H1 (cell line): ENCODE measurements at regions not wholly inside any gene's neighbourhood (a gene's known extent, or its start where the extent isn't known, plus 50 kb on each side); places are given as distances from the start of the nearest gene placed in this dataset.

Experiments used
- CTCF ChIA-PET: fragments of 300-600 bp; sonication (Branson Sonifier 250); formaldehyde crosslinking; loops from one replicate; lab custom pipeline; 2021; ENCODE audit not compliant: partially characterized antibody; lab: Charles Lee
- POLR2A ChIA-PET: fragments of 300-600 bp; sonication (Branson Sonifier 250); formaldehyde crosslinking; loops from one replicate; lab custom pipeline; 2021; ENCODE audit warnings: inconsistent platforms; ENCODE audit not compliant: partially characterized antibody; lab: Charles Lee
- DNase-seq, 2 experiments: peaks; one replicate each; pipeline versions ENCODE4 v3.0.0 to v3.0.0-alpha.2; 2010 to 2022; ENCODE audit warnings: low spot score in 2 of 2, low read depth in 1 of 2, mixed read lengths in 1 of 2
- FAIRE-seq: peaks from 2 replicates; lab custom pipeline; 2011; peaks lifted over from hg19 to GRCh38; lab: Jason Lieb, UNC
- H2AFZ ChIP-seq: 2 replicates; pipeline ENCODE4 v1.8.1; 2012; ENCODE audit warnings: low read length, inconsistent platforms
- H2AK5ac ChIP-seq: 2 replicates; pipeline ENCODE4 v1.6.1; 2013; ENCODE audit warnings: low read depth, low read length
- H2BK120ac ChIP-seq: replicated peaks from 2 replicates; pipeline ENCODE3; 2013; ENCODE audit warnings: low read depth, low read length, inconsistent platforms
- H2BK12ac ChIP-seq: 2 replicates; pipeline ENCODE4 v1.6.1; 2013; ENCODE audit warnings: low read depth, low read length
- H2BK15ac ChIP-seq: 2 replicates; pipeline ENCODE4 v1.6.1; 2013; ENCODE audit warnings: low read length
- H2BK20ac ChIP-seq: 2 replicates; pipeline ENCODE4 v1.6.1; 2013; ENCODE audit warnings: low read length
- H2BK5ac ChIP-seq: 2 replicates; pipeline ENCODE4 v1.6.1; 2013; ENCODE audit warnings: low read depth, low read length
- H3K14ac ChIP-seq: 2 replicates; pipeline ENCODE4 v1.6.1; 2013; ENCODE audit warnings: inconsistent platforms; ENCODE audit not compliant: insufficient read length
- H3K18ac ChIP-seq: 2 replicates; pipeline ENCODE4 v1.6.1; 2013; ENCODE audit warnings: low read length; ENCODE audit errors: extremely low read depth
- H3K23ac ChIP-seq: 2 replicates; pipeline ENCODE4 v1.6.1; 2013; ENCODE audit warnings: inconsistent platforms; ENCODE audit not compliant: insufficient read length
- H3K23me2 ChIP-seq: 2 replicates; pipeline ENCODE4 v1.6.1; 2013; ENCODE audit warnings: low read depth, low read length
- H3K27ac ChIP-seq: 2 replicates; pipeline ENCODE4 v1.6.1; 2011; ENCODE audit warnings: low read depth, low read length, inconsistent platforms
- H3K27me3 ChIP-seq, 4 experiments: replicated peaks in 1 of 4; 1 replicate in 1 of 4; 2 replicates in 3 of 4; pipeline versions ENCODE4 v1.6.1 to v1.8.1; 2011 to 2013; ENCODE audit warnings: low read length in 3 of 4, mild to moderate bottlenecking in 3 of 4, inconsistent platforms in 2 of 4, mixed read lengths in 2 of 4, moderate library complexity in 1 of 4; ENCODE audit not compliant: control insufficient read depth in 3 of 4, insufficient read depth in 3 of 4; ENCODE audit errors: extremely low read depth in 1 of 4
- H3K36me3 ChIP-seq, 4 experiments: 2 replicates each; pipeline versions ENCODE4 v1.6.1 to v1.8.1; 2011 to 2013; ENCODE audit warnings: mild to moderate bottlenecking in 4 of 4, low read length in 3 of 4, moderate library complexity in 2 of 4, control low read depth in 1 of 4, inconsistent platforms in 1 of 4; ENCODE audit not compliant: insufficient read depth in 4 of 4, control insufficient read depth in 2 of 4
- H3K4ac ChIP-seq: replicated peaks from 2 replicates; pipeline ENCODE3; 2013; ENCODE audit warnings: low read length, low read depth, mixed read lengths, inconsistent platforms; ENCODE audit not compliant: insufficient read length
- H3K4me1 ChIP-seq, 4 experiments: replicated peaks in 1 of 4; 1 replicate in 1 of 4; 2 replicates in 3 of 4; pipeline versions ENCODE4 v1.6.1 to v1.8.1; 2011 to 2013; ENCODE audit warnings: low read length in 3 of 4, inconsistent platforms in 2 of 4, mixed read lengths in 1 of 4; ENCODE audit not compliant: insufficient read depth in 4 of 4, control insufficient read depth in 3 of 4
- H3K4me2 ChIP-seq, 2 experiments: 2 replicates each; pipeline versions ENCODE4 v1.6.1 to v1.8.1; 2011 to 2013; ENCODE audit warnings: low read depth in 2 of 2, low read length in 2 of 2, control low read depth in 1 of 2, inconsistent platforms in 1 of 2, mild to moderate bottlenecking in 1 of 2; ENCODE audit not compliant: insufficient read depth in 1 of 2
- H3K4me3 ChIP-seq, 4 experiments: fragments of 200-600, 300-600 bp in 1 of 4; sonication (generic), shearing (Covaris generic), sonication (Bioruptor Twin) in 1 of 4; 2 replicates each; pipeline versions ENCODE4 v1.5.1 to v1.8.1; 2011 to 2016; ENCODE audit warnings: low read length in 4 of 4, low read depth in 3 of 4, control low read depth in 2 of 4, inconsistent platforms in 2 of 4, mild to moderate bottlenecking in 2 of 4, mixed read lengths in 1 of 4, moderate library complexity in 1 of 4; ENCODE audit not compliant: insufficient read depth in 2 of 4; ENCODE audit errors: extremely low read depth in 1 of 4
- H3K56ac ChIP-seq: replicated peaks from 2 replicates; pipeline ENCODE3; 2013; ENCODE audit warnings: low read depth, mild to moderate bottlenecking, mixed read lengths, low read length, inconsistent platforms; ENCODE audit not compliant: insufficient read length
- H3K79me1 ChIP-seq: 2 replicates; pipeline ENCODE4 v1.6.1; 2013; ENCODE audit warnings: low read depth, low read length, control low read depth
- H3K79me2 ChIP-seq, 2 experiments: 2 replicates each; pipeline versions ENCODE4 v1.6.1 to v1.8.1; 2012 to 2013; ENCODE audit warnings: low read length in 2 of 2, mild to moderate bottlenecking in 2 of 2, inconsistent platforms in 1 of 2; ENCODE audit not compliant: insufficient read depth in 2 of 2, control insufficient read depth in 1 of 2
- H3K9ac ChIP-seq, 4 experiments: replicated peaks in 1 of 4; 1 replicate in 1 of 4; 2 replicates in 3 of 4; pipeline versions ENCODE4 v1.6.1 to v1.8.1; 2011 to 2013; ENCODE audit warnings: low read depth in 3 of 4, low read length in 3 of 4, control low read depth in 2 of 4, mild to moderate bottlenecking in 2 of 4, moderate library complexity in 2 of 4, inconsistent platforms in 1 of 4; ENCODE audit errors: extremely low read depth in 1 of 4
- H3K9me3 ChIP-seq, 2 experiments: 2 replicates each; pipeline versions ENCODE4 v1.6.1 to v1.8.1; 2012 to 2013; ENCODE audit warnings: mild to moderate bottlenecking in 2 of 2, moderate library complexity in 2 of 2, control low read depth in 1 of 2, inconsistent platforms in 1 of 2, low read depth in 1 of 2, low read length in 1 of 2, mixed read lengths in 1 of 2; ENCODE audit not compliant: insufficient read depth in 2 of 2
- H4K20me1 ChIP-seq, 2 experiments: replicated peaks in 1 of 2; 2 replicates each; pipeline versions ENCODE3 to v1.8.1; 2011 to 2013; ENCODE audit warnings: inconsistent platforms in 2 of 2, low read length in 2 of 2, mild to moderate bottlenecking in 1 of 2; ENCODE audit not compliant: insufficient read depth in 2 of 2, control insufficient read depth in 1 of 2
- H4K5ac ChIP-seq: 2 replicates; pipeline ENCODE4 v1.6.1; 2013; ENCODE audit warnings: low read length, low read depth, mixed read lengths, inconsistent platforms; ENCODE audit not compliant: insufficient read length
- H4K8ac ChIP-seq: 2 replicates; pipeline ENCODE4 v1.8.0; 2013; ENCODE audit warnings: mild to moderate bottlenecking, moderate library complexity, low read length, inconsistent platforms; ENCODE audit not compliant: insufficient read depth; ENCODE audit errors: extremely low read depth
- H4K91ac ChIP-seq: replicated peaks from 2 replicates; pipeline ENCODE3; 2013; ENCODE audit warnings: low read length, mixed read lengths, inconsistent platforms; ENCODE audit not compliant: insufficient read length
- BACH1 ChIP-seq: IDR thresholded peaks from 2 replicates; pipeline ENCODE4 v1.6.1; 2012; ENCODE audit warnings: low read length, improper control_type of control experiment
- BCL11A ChIP-seq, 2 experiments: IDR thresholded peaks; one replicate each; pipeline ENCODE4 v1.6.1; 2011; ENCODE audit warnings: low read depth in 2 of 2, low read length in 2 of 2, mild to moderate bottlenecking in 2 of 2
- NRF1 ChIP-seq: IDR thresholded peaks from 2 replicates; pipeline ENCODE4 v1.6.1; 2011; ENCODE audit warnings: mild to moderate bottlenecking, low read depth, low read length, improper control_type of control experiment
- POLR2AphosphoS5 ChIP-seq: IDR thresholded peaks from 2 replicates; pipeline ENCODE4 v1.6.1; 2011; ENCODE audit warnings: low read depth, low read length
- SIN3A ChIP-seq, 2 experiments: IDR thresholded peaks in 1 of 2; conservative IDR thresholded peaks in 1 of 2; 2 replicates each; pipeline ENCODE4 v1.6.1; 2011 to 2012; ENCODE audit warnings: low read length in 2 of 2, improper control_type of control experiment in 1 of 2, low read depth in 1 of 2, mild to moderate bottlenecking in 1 of 2
- SP1 ChIP-seq: IDR thresholded peaks from 2 replicates; pipeline ENCODE4 v1.6.1; 2011; ENCODE audit warnings: low read depth, low read length
- WGBS, 2 experiments: shearing (Covaris generic) in 1 of 2; methylation state at CpG; one replicate each; pipeline versions ENCODE4 v1.1.6 to v1.1.7; 2013 to 2015; ENCODE audit warnings: low lambda C conversion rate in 2 of 2, mixed read lengths in 2 of 2, inconsistent platforms in 1 of 2, low coverage in 1 of 2, missing lambda C conversion rate in 1 of 2; ENCODE audit not compliant: insufficient replicate concordance in 2 of 2, insufficient coverage in 1 of 2, insufficient read length in 1 of 2; ENCODE audit errors: extremely low coverage in 1 of 2, missing lambda C conversion rate in 1 of 2; 5-methylcytosine and 5-hydroxymethylcytosine counted together
- TF ChIP-seq, protein P1 (sequence below), 3 experiments: IDR thresholded peaks; 1 replicate in 2 of 3; 2 replicates in 1 of 3; pipeline versions ENCODE4 v1.5.1 to v1.6.1; 2011; ENCODE audit warnings: low read length in 3 of 3, mild to moderate bottlenecking in 3 of 3, inconsistent platforms in 2 of 3, low read depth in 1 of 3, moderate library complexity in 1 of 3; ENCODE audit not compliant: insufficient read depth in 1 of 3; ENCODE audit errors: control extremely low read depth in 1 of 3

DNA sequence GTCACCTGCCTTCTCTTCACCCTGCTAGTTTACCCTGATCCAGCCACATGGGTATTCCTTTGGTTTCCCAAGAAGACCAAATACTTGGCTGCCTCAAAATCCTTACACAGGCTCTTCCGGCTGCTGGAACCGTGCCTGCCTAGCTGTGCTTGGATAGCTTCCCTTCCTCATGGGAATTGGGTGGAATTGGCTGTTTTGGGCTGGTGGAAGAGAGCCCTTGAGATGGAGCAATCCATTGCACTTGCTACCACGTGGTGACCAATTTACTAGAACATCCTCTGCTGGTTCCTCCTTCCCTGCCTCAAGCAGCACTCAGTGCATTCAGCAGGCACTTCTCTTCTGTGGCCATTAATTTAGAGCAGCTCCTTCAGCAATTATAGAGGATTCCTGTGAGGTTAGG is 119.3 kb upstream of the AP1S2 start:
- CTCF ChIA-PET, result interaction anchor here (0.8 to 2.1 kb wide), 3 partner anchors 38 to 251 kb away, joined by 3 to 6 read pairs (median 4); no protein-coding TSS in a partner anchor
- no peaks in the 10 kb centered on the region for H4K20me1 ChIP-seq

More for the DNA sequence above, 119.3 kb upstream of the AP1S2 start:
- H3K79me2 ChIP-seq, result no peaks in the 10 kb centered on the region
- H3K9me3 ChIP-seq, result no peaks in the 10 kb centered on the region
- H2BK20ac ChIP-seq, result peak overlapping the region; percentile 72; the same call in 1 of the 2 replicates
- H2BK5ac ChIP-seq, result peak overlapping the region; percentile 68; the same call in 1 of the 2 replicates
- H4K5ac ChIP-seq, result no peak overlapping the region
- H3K18ac ChIP-seq, result no peak overlapping the region; the same call in 1 of the 2 replicates
- H2BK12ac ChIP-seq, result peak overlapping the region; percentile 40; the same call in 1 of the 2 replicates
- H3K27me3 ChIP-seq, result no peaks in the 10 kb centered on the region
- peak overlapping the region; percentile 5 for H4K91ac ChIP-seq
- no peak overlapping the region for H3K4me2 ChIP-seq
- no peak overlapping the region for H3K4me3 ChIP-seq
- H2BK15ac ChIP-seq, result no peak overlapping the region
- no peak overlapping the region for H2AK5ac ChIP-seq
- POLR2A ChIA-PET, result no interaction called here
- no peak overlapping the region for H3K9ac ChIP-seq
- H3K36me3 ChIP-seq, result no peaks in the 10 kb centered on the region
- no peaks in the 10 kb centered on the region for H3K79me1 ChIP-seq
- no peak overlapping the region for H3K23ac ChIP-seq
- H3K56ac ChIP-seq, result no peak overlapping the region
- no peaks in the 10 kb centered on the region for H3K4me1 ChIP-seq
- TF ChIP-seq, protein P1, sequence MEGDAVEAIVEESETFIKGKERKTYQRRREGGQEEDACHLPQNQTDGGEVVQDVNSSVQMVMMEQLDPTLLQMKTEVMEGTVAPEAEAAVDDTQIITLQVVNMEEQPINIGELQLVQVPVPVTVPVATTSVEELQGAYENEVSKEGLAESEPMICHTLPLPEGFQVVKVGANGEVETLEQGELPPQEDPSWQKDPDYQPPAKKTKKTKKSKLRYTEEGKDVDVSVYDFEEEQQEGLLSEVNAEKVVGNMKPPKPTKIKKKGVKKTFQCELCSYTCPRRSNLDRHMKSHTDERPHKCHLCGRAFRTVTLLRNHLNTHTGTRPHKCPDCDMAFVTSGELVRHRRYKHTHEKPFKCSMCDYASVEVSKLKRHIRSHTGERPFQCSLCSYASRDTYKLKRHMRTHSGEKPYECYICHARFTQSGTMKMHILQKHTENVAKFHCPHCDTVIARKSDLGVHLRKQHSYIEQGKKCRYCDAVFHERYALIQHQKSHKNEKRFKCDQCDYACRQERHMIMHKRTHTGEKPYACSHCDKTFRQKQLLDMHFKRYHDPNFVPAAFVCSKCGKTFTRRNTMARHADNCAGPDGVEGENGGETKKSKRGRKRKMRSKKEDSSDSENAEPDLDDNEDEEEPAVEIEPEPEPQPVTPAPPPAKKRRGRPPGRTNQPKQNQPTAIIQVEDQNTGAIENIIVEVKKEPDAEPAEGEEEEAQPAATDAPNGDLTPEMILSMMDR (IDR thresholded peaks at IDR 0.05; ENCODE audit: control extremely low read depth in 1 of 3, insufficient read depth in 1 of 3, low read depth in 1 of 3, low read length in 3 of 3), result no peak
- TF ChIP-seq BACH1 (no peak), SIN3A (conservative IDR thresholded peaks at IDR 0.05 in 1 of 2, IDR thresholded peaks at IDR 0.05 in 1 of 2; ENCODE audit: low read depth in 1 of 2, low read length in 2 of 2) (no peak), POLR2AphosphoS5 (no peak), NRF1 (no peak), SP1 (no peak), BCL11A (IDR thresholded peaks at IDR 0.05; ENCODE audit: low read depth in 2 of 2, low read length in 2 of 2) (no peak)
- no peak overlapping the region for H3K14ac ChIP-seq
- FAIRE-seq (peak; percentile 50), DNase-seq (no peak)
- no peak overlapping the region for H3K27ac ChIP-seq
- 100% methylated on average over 2 of the region's 3 CpGs; no CpG with 5 or more reads in 1 of the 2 experiments for WGBS, 2 experiments
- H3K23me2 ChIP-seq, result no peaks in the 10 kb centered on the region
- H2AFZ ChIP-seq, result no peak overlapping the region
- no peak overlapping the region for H2BK120ac ChIP-seq
- H3K4ac ChIP-seq, result no peak overlapping the region
- no peak overlapping the region for H4K8ac ChIP-seq
